SK-N-SH treated with all-trans-retinoic acid at 6 μM for 48 hours (cell line): ENCODE measurements at regions not wholly inside any gene's neighbourhood (a gene's known extent, or its start where the extent isn't known, plus 50 kb on each side); places are given as distances from the start of the nearest gene placed in this dataset.

ENCODE experiments used
- ATAC-seq: fragments of 200-7000 bp; cut with Tn5 transposase; 3 replicates; pipeline ENCODE4 v1.9.1; 2020; ENCODE audit warnings: mild to moderate bottlenecking, moderate library complexity
- ARNTL ChIP-seq: fragments of 450-650 bp; formaldehyde crosslinking; IDR thresholded peaks from 2 replicates; pipeline ENCODE4 v1.5.0; 2020; ENCODE audit warnings: low read depth, mild to moderate bottlenecking, moderate library complexity, borderline replicate concordance
- BACH2 ChIP-seq: fragments of 250-450 bp; sonication (Bioruptor Pico); IDR thresholded peaks from 2 replicates; pipeline ENCODE4 v1.9.0; 2021; ENCODE audit warnings: mild to moderate bottlenecking, borderline replicate concordance
- CSDC2 ChIP-seq: fragments of 250-450 bp; sonication (Bioruptor Pico); IDR thresholded peaks from 2 replicates; pipeline ENCODE4 v1.5.0; 2020; ENCODE audit warnings: mild to moderate bottlenecking, moderate library complexity
- ESRRG ChIP-seq: fragments of 250-450 bp; sonication (Bioruptor Pico); IDR thresholded peaks from 2 replicates; pipeline ENCODE4 v1.6.1; 2021; ENCODE audit warnings: mild to moderate bottlenecking
- GLIS3 ChIP-seq: fragments of 250-450 bp; sonication (Bioruptor Pico); IDR thresholded peaks from 2 replicates; pipeline ENCODE4 v1.5.0; 2020; ENCODE audit warnings: mild to moderate bottlenecking, moderate library complexity
- PATZ1 ChIP-seq: fragments of 250-450 bp; sonication (Bioruptor Pico); IDR thresholded peaks from 2 replicates; pipeline ENCODE4 v1.8.0; 2020; ENCODE audit warnings: mild to moderate bottlenecking, moderate library complexity, borderline replicate concordance
- PPARA ChIP-seq: fragments of 250-450 bp; sonication (Bioruptor Pico); IDR thresholded peaks from 2 replicates; pipeline ENCODE4 v1.5.0; 2020; ENCODE audit warnings: mild to moderate bottlenecking, borderline replicate concordance
- RARB ChIP-seq: fragments of 250-450 bp; sonication (Bioruptor Pico); IDR thresholded peaks from 2 replicates; pipeline ENCODE4 v1.8.0; 2021; ENCODE audit warnings: mild to moderate bottlenecking, moderate library complexity
- TCF4 ChIP-seq: fragments of 250-450 bp; sonication (Bioruptor Pico); IDR thresholded peaks from 2 replicates; pipeline ENCODE4 v1.8.0; 2021; ENCODE audit warnings: mild to moderate bottlenecking, moderate library complexity, borderline replicate concordance
- TOX ChIP-seq: fragments of 250-450 bp; sonication (Bioruptor Pico); IDR thresholded peaks from 2 replicates; pipeline ENCODE4 v1.8.0; 2021; ENCODE audit warnings: mild to moderate bottlenecking, moderate library complexity, borderline replicate concordance
- ZC3H10 ChIP-seq: fragments of 250-450 bp; sonication (Bioruptor Pico); IDR thresholded peaks from 2 replicates; pipeline ENCODE4 v1.5.1; 2021; ENCODE audit warnings: mild to moderate bottlenecking, moderate library complexity
- ZFP3 ChIP-seq: fragments of 250-450 bp; sonication (Bioruptor Pico); IDR thresholded peaks from 2 replicates; pipeline ENCODE4 v1.5.0; 2020; ENCODE audit warnings: mild to moderate bottlenecking, moderate library complexity
- ZFP30 ChIP-seq: fragments of 450-650 bp; formaldehyde crosslinking; IDR thresholded peaks from 2 replicates; pipeline ENCODE4 v1.5.0; 2022; ENCODE audit warnings: mild to moderate bottlenecking, moderate library complexity
- ZNF565 ChIP-seq: fragments of 450-650 bp; formaldehyde crosslinking; conservative IDR thresholded peaks from 2 replicates; pipeline ENCODE4 v1.5.0; 2020; ENCODE audit warnings: low read depth, mild to moderate bottlenecking, moderate library complexity
- ZNF70 ChIP-seq: fragments of 450-650 bp; formaldehyde crosslinking; IDR thresholded peaks from 2 replicates; pipeline ENCODE4 v1.5.0; 2020; ENCODE audit warnings: mild to moderate bottlenecking, moderate library complexity
- ZNF8 ChIP-seq: fragments of 450-650 bp; formaldehyde crosslinking; IDR thresholded peaks from 2 replicates; pipeline ENCODE4 v1.5.0; 2020; ENCODE audit warnings: mild to moderate bottlenecking, moderate library complexity
- TF ChIP-seq, protein P1 (sequence below): fragments of 250-450 bp; sonication (Bioruptor Pico); IDR thresholded peaks from 2 replicates; pipeline ENCODE4 v1.5.0; 2020; ENCODE audit warnings: mild to moderate bottlenecking, moderate library complexity
- TF ChIP-seq, protein P2 (sequence below): fragments of 250-450 bp; sonication (Bioruptor Pico); IDR thresholded peaks from 2 replicates; pipeline ENCODE4 v1.5.1; 2020; ENCODE audit warnings: low read depth, mild to moderate bottlenecking, moderate library complexity
- TF ChIP-seq, protein P3 (sequence below): fragments of 250-450 bp; sonication (Bioruptor Pico); IDR thresholded peaks from 2 replicates; pipeline ENCODE4 v1.8.0; 2021; ENCODE audit warnings: low read depth, mild to moderate bottlenecking, moderate library complexity, borderline replicate concordance

GRCh38 chr5:148880197-148880596 lies 53.8 kb downstream of the ADRB2 start:
- ATAC-seq = no peak
- TF ChIP-seq ZNF70 (CRISPR knock-in tag) (no peak), CSDC2 (no peak), PATZ1 (CRISPR knock-in tag) (no peak), TCF4 (no peak)
- TF ChIP-seq, protein P1, sequence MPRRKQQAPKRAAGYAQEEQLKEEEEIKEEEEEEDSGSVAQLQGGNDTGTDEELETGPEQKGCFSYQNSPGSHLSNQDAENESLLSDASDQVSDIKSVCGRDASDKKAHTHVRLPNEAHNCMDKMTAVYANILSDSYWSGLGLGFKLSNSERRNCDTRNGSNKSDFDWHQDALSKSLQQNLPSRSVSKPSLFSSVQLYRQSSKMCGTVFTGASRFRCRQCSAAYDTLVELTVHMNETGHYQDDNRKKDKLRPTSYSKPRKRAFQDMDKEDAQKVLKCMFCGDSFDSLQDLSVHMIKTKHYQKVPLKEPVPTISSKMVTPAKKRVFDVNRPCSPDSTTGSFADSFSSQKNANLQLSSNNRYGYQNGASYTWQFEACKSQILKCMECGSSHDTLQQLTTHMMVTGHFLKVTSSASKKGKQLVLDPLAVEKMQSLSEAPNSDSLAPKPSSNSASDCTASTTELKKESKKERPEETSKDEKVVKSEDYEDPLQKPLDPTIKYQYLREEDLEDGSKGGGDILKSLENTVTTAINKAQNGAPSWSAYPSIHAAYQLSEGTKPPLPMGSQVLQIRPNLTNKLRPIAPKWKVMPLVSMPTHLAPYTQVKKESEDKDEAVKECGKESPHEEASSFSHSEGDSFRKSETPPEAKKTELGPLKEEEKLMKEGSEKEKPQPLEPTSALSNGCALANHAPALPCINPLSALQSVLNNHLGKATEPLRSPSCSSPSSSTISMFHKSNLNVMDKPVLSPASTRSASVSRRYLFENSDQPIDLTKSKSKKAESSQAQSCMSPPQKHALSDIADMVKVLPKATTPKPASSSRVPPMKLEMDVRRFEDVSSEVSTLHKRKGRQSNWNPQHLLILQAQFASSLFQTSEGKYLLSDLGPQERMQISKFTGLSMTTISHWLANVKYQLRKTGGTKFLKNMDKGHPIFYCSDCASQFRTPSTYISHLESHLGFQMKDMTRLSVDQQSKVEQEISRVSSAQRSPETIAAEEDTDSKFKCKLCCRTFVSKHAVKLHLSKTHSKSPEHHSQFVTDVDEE (CRISPR knock-in tag) = no peak

- TF ChIP-seq ZNF70 (CRISPR knock-in tag) = no peak
- TF ChIP-seq, protein P2, sequence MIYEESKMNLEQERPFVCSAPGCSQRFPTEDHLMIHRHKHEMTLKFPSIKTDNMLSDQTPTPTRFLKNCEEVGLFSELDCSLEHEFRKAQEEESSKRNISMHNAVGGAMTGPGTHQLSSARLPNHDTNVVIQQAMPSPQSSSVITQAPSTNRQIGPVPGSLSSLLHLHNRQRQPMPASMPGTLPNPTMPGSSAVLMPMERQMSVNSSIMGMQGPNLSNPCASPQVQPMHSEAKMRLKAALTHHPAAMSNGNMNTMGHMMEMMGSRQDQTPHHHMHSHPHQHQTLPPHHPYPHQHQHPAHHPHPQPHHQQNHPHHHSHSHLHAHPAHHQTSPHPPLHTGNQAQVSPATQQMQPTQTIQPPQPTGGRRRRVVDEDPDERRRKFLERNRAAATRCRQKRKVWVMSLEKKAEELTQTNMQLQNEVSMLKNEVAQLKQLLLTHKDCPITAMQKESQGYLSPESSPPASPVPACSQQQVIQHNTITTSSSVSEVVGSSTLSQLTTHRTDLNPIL (CRISPR knock-in tag) = no peak
- TF ChIP-seq ZFP30 (CRISPR knock-in tag) = no peak
- TF ChIP-seq ARNTL (CRISPR knock-in tag) = no peak
- TF ChIP-seq TCF4 = no peak
- TF ChIP-seq ZNF8 = no peak
- no peak for TF ChIP-seq TOX (CRISPR knock-in tag)
- no peak for ATAC-seq
Measured at GRCh38 chr5:148880696-148881095, 54.3 kb downstream of the ADRB2 start.

GRCh38 chr5:148882332-148882731 lies 55.9 kb downstream of the ADRB2 start:
- no peak for ATAC-seq
- TF ChIP-seq ZFP30 (CRISPR knock-in tag) (no peak), RARB (CRISPR knock-in tag) (no peak), TCF4 (no peak), TOX (CRISPR knock-in tag) (no peak), BACH2 (CRISPR knock-in tag) (no peak), ZNF565 (CRISPR knock-in tag) (no peak)
- TF ChIP-seq, protein P2 (CRISPR knock-in tag) = no peak

- TF ChIP-seq ZC3H10 (CRISPR knock-in tag) (no peak), ZNF70 (CRISPR knock-in tag) (no peak), ESRRG (no peak), ARNTL (CRISPR knock-in tag) (no peak), ZFP3 (no peak), BACH2 (CRISPR knock-in tag) (no peak), GLIS3 (CRISPR knock-in tag) (no peak), PPARA (CRISPR knock-in tag) (no peak)
- TF ChIP-seq, protein P3, sequence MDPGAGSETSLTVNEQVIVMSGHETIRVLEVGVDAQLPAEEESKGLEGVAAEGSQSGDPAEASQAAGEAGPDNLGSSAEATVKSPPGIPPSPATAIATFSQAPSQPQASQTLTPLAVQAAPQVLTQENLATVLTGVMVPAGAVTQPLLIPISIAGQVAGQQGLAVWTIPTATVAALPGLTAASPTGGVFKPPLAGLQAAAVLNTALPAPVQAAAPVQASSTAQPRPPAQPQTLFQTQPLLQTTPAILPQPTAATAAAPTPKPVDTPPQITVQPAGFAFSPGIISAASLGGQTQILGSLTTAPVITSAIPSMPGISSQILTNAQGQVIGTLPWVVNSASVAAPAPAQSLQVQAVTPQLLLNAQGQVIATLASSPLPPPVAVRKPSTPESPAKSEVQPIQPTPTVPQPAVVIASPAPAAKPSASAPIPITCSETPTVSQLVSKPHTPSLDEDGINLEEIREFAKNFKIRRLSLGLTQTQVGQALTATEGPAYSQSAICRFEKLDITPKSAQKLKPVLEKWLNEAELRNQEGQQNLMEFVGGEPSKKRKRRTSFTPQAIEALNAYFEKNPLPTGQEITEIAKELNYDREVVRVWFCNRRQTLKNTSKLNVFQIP (CRISPR knock-in tag) = no peak
- no peak for ATAC-seq
Measured at GRCh38 chr5:148884339-148885020, 58.1 kb downstream of the ADRB2 start.
